HCT116 (cell line): ENCODE measurements at regions not wholly inside any gene's neighbourhood (a gene's known extent, or its start where the extent isn't known, plus 50 kb on each side); places are given as distances from the start of the nearest gene placed in this dataset.

ENCODE experiments used
- ATAC-seq: fragments of 200-7000 bp; cut with Tn5 transposase; 2 replicates; pipeline ENCODE4 v1.9.1; 2020; ENCODE audit warnings: mild to moderate bottlenecking, moderate library complexity
- BruUV-seq: library from RNA; stranded (reverse); fragments of 400-500 nt; replicated peaks from 2 replicates; lab custom pipeline; 2021; lab: Mats Ljungman, UMichigan
- CTCF ChIA-PET: fragments of 300-600 bp; sonication (Branson Sonifier 250); formaldehyde crosslinking; loops from one replicate; lab custom pipeline; 2021; ENCODE audit warnings: antibody characterized with exemption; lab: Charles Lee
- POLR2A ChIA-PET: fragments of 300-600, 350-600 bp; sonication (Branson Sonifier 250); formaldehyde crosslinking; loops from one replicate; lab custom pipeline; 2021; ENCODE audit warnings: antibody characterized with exemption; lab: Charles Lee
- RAD21 ChIA-PET, 2 experiments: fragments of 300-600 bp; sonication (Branson Sonifier 250); formaldehyde crosslinking; loops; one replicate each; lab custom pipeline; 2023; ENCODE audit warnings: low total read pairs in 2 of 2; ENCODE audit not compliant: uncharacterized antibody in 2 of 2, unreplicated experiment in 2 of 2, low non-redundant PET in 1 of 2; lab: Charles Lee
- DNase-seq: peaks from one replicate; pipeline ENCODE4 v3.0.0-alpha.2; 2010; ENCODE audit warnings: low read depth, low spot score
- H2AFZ ChIP-seq: fragments of 200-600 bp; shearing (Covaris generic), sonication (generic); 2 replicates; pipeline ENCODE4 v1.6.1; 2017; ENCODE audit warnings: low read depth, mixed run types, mixed read lengths, antibody characterized with exemption, low read length; ENCODE audit not compliant: poor library complexity, severe bottlenecking
- H3K27ac ChIP-seq: 2 replicates; pipeline ENCODE4 v1.5.1; 2012; ENCODE audit warnings: low read depth, low read length
- H3K27me3 ChIP-seq: fragments of 200-600 bp; sonication (generic); 2 replicates; pipeline ENCODE4 v1.6.1; 2016; ENCODE audit warnings: mixed run types, low read length, mixed read lengths; ENCODE audit not compliant: insufficient read depth
- H3K36me3 ChIP-seq, 2 experiments: fragments of 200-500 bp in 1 of 2; fragments of 200-600 bp in 1 of 2; sonication (Bioruptor generic) in 1 of 2; sonication (generic) in 1 of 2; 2 replicates each; pipeline versions ENCODE4 v1.5.1 to v1.6.1; 2014 to 2016; ENCODE audit warnings: low read length in 2 of 2, inconsistent platforms in 1 of 2, mixed read lengths in 1 of 2, mixed run types in 1 of 2; ENCODE audit not compliant: insufficient read depth in 2 of 2, control insufficient read depth in 1 of 2
- H3K4me1 ChIP-seq, 2 experiments: fragments of 200-600 bp in 1 of 2; sonication (generic) in 1 of 2; 2 replicates each; pipeline versions ENCODE4 v1.5.1 to v1.6.1; 2012 to 2017; ENCODE audit warnings: low read length in 2 of 2, inconsistent platforms in 1 of 2, mild to moderate bottlenecking in 1 of 2, mixed read lengths in 1 of 2, mixed run types in 1 of 2, moderate library complexity in 1 of 2; ENCODE audit not compliant: insufficient read depth in 2 of 2, control insufficient read depth in 1 of 2
- H3K4me2 ChIP-seq: fragments of 200-600 bp; sonication (generic); 2 replicates; pipeline ENCODE4 v1.6.1; 2017; ENCODE audit warnings: mixed run types, low read length, mixed read lengths
- H3K4me3 ChIP-seq, 2 experiments: fragments of 200-600 bp in 1 of 2; sonication (generic) in 1 of 2; replicated peaks in 1 of 2; 2 replicates each; pipeline ENCODE4 v1.5.1; 2011 to 2016; ENCODE audit warnings: low read length in 2 of 2, control low read depth in 1 of 2, low read depth in 1 of 2, mild to moderate bottlenecking in 1 of 2, mixed read lengths in 1 of 2, mixed run types in 1 of 2
- H3K79me2 ChIP-seq: fragments of 200-600 bp; sonication (generic); 2 replicates; pipeline ENCODE4 v1.6.1; 2017; ENCODE audit warnings: mild to moderate bottlenecking, mixed run types, low read length, moderate library complexity, mixed read lengths; ENCODE audit not compliant: insufficient read depth
- H3K9ac ChIP-seq: fragments of 200-600 bp; sonication (generic); 2 replicates; pipeline ENCODE4 v1.6.1; 2016; ENCODE audit warnings: low read length, mixed read lengths
- H3K9me2 ChIP-seq: fragments of 200-600 bp; sonication (generic), shearing (Covaris generic); 2 replicates; pipeline ENCODE4 v1.6.1; 2017; ENCODE audit warnings: mixed run types, mild to moderate bottlenecking, moderate library complexity; ENCODE audit not compliant: insufficient read depth
- H3K9me3 ChIP-seq, 2 experiments: fragments of 200-500 bp in 1 of 2; fragments of 200-600 bp in 1 of 2; sonication (Bioruptor generic) in 1 of 2; sonication (generic) in 1 of 2; 2 replicates each; pipeline ENCODE4 v1.6.1; 2014 to 2017; ENCODE audit warnings: low read length in 2 of 2, mixed read lengths in 2 of 2, inconsistent platforms in 1 of 2, low read depth in 1 of 2, mild to moderate bottlenecking in 1 of 2, mixed run types in 1 of 2, moderate library complexity in 1 of 2; ENCODE audit not compliant: control insufficient read depth in 1 of 2, insufficient read depth in 1 of 2
- H4K20me1 ChIP-seq: fragments of 200-600 bp; sonication (generic), shearing (Covaris generic); 2 replicates; pipeline ENCODE4 v1.6.1; 2017; ENCODE audit warnings: mixed run types, mild to moderate bottlenecking, moderate library complexity; ENCODE audit not compliant: insufficient read depth
- CBX3 ChIP-seq: IDR thresholded peaks from 2 replicates; pipeline ENCODE4 v1.6.1; 2012; ENCODE audit warnings: low read depth
- CEBPB ChIP-seq: IDR thresholded peaks from 2 replicates; pipeline ENCODE4 v1.6.1; 2012; ENCODE audit warnings: low read depth
- EZH2phosphoT487 ChIP-seq: fragments of 200-600 bp; IDR thresholded peaks from 2 replicates; pipeline ENCODE4 v1.6.1; 2018; ENCODE audit warnings: antibody characterized with exemption, borderline replicate concordance
- SIN3A ChIP-seq: IDR thresholded peaks from 2 replicates; pipeline ENCODE4 v1.6.1; 2012; ENCODE audit warnings: low read depth
- SP1 ChIP-seq: IDR thresholded peaks from 2 replicates; pipeline ENCODE4 v1.6.1; 2012; ENCODE audit warnings: low read depth
- TCF7L2 ChIP-seq: IDR thresholded peaks from 2 replicates; pipeline ENCODE4 v1.7.0; 2011; ENCODE audit warnings: borderline replicate concordance, inconsistent platforms; ENCODE audit not compliant: insufficient read depth, insufficient read length; ENCODE audit errors: extremely low read depth
- ZNF274 ChIP-seq: fragments of 200-500 bp; sonication (Bioruptor generic); IDR thresholded peaks from 2 replicates; pipeline ENCODE4 v1.6.1; 2014; ENCODE audit warnings: mild to moderate bottlenecking, low read depth, low read length, inconsistent platforms
- intact Hi-C: fragments of 100-400 bp; cut with micrococcal nuclease; formaldehyde crosslinking; loops from 2 replicates; pipeline ENCODE4 v1.10.0; 2022
- TF ChIP-seq, protein P1 (sequence below): IDR thresholded peaks from 2 replicates; pipeline ENCODE4 v1.6.1; 2012; ENCODE audit warnings: low read depth
- TF ChIP-seq, protein P2 (sequence below), 3 experiments: fragments of 200-600 bp in 1 of 3; sonication (generic) in 1 of 3; IDR thresholded peaks in 2 of 3; conservative IDR thresholded peaks in 1 of 3; 2 replicates each; pipeline ENCODE4 v1.5.1; 2012 to 2017; ENCODE audit warnings: low read depth in 2 of 3, low read length in 2 of 3, antibody characterized with exemption in 1 of 3, borderline replicate concordance in 1 of 3, control low read depth in 1 of 3, mild to moderate bottlenecking in 1 of 3, mixed read lengths in 1 of 3, mixed run types in 1 of 3, moderate library complexity in 1 of 3; ENCODE audit not compliant: insufficient read depth in 1 of 3

DNA sequence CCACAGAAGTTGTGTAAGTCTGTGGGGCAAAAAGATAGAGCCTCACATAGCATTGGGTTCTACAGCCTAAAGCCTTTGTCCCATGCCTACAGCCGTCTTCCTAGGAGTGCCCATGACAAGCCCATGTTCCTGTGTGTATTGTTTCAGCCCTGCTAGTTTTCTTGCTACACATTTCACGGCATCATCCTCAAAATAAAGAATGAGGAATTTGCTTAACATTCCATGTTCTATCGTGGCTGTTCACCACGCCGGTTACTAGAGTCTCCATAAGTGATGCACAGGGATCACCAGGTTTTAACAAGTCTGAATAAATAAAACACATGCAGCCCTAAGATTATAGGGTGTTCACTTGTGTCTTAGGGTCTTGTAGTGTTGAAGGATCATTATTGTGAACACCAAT, 87.4 kb upstream of the NGF start:
- no TSS peak for BruUV-seq
- Histone ChIP-seq H4K20me1 (no peaks in the 10 kb centered on the region), H3K9me2 (no peaks in the 10 kb centered on the region), H3K4me1 (peaks cover 0 to 31% of the 10 kb centered on the region in 2 experiments; a peak in 2 of 4 replicates), H3K4me3 (no peak overlapping the region), H3K79me2 (no peaks in the 10 kb centered on the region), H3K4me2 (no peak overlapping the region), H3K36me3 (no peaks in the 10 kb centered on the region), H3K9me3 (no peaks in the 10 kb centered on the region), H3K27me3 (no peaks in the 10 kb centered on the region), H2AFZ (no peak overlapping the region), H3K9ac (no peak overlapping the region), H3K27ac (no peak overlapping the region)
- RAD21 ChIA-PET, result no interaction called here
- POLR2A ChIA-PET, result no interaction called here
- no peak for TF ChIP-seq CEBPB
- TF ChIP-seq SP1, result no peak
- TF ChIP-seq ZNF274, result no peak
- TF ChIP-seq, protein P1, sequence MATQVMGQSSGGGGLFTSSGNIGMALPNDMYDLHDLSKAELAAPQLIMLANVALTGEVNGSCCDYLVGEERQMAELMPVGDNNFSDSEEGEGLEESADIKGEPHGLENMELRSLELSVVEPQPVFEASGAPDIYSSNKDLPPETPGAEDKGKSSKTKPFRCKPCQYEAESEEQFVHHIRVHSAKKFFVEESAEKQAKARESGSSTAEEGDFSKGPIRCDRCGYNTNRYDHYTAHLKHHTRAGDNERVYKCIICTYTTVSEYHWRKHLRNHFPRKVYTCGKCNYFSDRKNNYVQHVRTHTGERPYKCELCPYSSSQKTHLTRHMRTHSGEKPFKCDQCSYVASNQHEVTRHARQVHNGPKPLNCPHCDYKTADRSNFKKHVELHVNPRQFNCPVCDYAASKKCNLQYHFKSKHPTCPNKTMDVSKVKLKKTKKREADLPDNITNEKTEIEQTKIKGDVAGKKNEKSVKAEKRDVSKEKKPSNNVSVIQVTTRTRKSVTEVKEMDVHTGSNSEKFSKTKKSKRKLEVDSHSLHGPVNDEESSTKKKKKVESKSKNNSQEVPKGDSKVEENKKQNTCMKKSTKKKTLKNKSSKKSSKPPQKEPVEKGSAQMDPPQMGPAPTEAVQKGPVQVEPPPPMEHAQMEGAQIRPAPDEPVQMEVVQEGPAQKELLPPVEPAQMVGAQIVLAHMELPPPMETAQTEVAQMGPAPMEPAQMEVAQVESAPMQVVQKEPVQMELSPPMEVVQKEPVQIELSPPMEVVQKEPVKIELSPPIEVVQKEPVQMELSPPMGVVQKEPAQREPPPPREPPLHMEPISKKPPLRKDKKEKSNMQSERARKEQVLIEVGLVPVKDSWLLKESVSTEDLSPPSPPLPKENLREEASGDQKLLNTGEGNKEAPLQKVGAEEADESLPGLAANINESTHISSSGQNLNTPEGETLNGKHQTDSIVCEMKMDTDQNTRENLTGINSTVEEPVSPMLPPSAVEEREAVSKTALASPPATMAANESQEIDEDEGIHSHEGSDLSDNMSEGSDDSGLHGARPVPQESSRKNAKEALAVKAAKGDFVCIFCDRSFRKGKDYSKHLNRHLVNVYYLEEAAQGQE, result no peak
- no peak for TF ChIP-seq TCF7L2
- TF ChIP-seq SIN3A, result no peak
- no peak for TF ChIP-seq EZH2phosphoT487
- TF ChIP-seq, protein P2, sequence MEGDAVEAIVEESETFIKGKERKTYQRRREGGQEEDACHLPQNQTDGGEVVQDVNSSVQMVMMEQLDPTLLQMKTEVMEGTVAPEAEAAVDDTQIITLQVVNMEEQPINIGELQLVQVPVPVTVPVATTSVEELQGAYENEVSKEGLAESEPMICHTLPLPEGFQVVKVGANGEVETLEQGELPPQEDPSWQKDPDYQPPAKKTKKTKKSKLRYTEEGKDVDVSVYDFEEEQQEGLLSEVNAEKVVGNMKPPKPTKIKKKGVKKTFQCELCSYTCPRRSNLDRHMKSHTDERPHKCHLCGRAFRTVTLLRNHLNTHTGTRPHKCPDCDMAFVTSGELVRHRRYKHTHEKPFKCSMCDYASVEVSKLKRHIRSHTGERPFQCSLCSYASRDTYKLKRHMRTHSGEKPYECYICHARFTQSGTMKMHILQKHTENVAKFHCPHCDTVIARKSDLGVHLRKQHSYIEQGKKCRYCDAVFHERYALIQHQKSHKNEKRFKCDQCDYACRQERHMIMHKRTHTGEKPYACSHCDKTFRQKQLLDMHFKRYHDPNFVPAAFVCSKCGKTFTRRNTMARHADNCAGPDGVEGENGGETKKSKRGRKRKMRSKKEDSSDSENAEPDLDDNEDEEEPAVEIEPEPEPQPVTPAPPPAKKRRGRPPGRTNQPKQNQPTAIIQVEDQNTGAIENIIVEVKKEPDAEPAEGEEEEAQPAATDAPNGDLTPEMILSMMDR (IDR thresholded peaks at IDR 0.05 in 2 of 3, conservative IDR thresholded peaks at IDR 0.05 in 1 of 3; ENCODE audit: borderline replicate concordance in 1 of 3, insufficient read depth in 1 of 3, low read depth in 2 of 3, low read length in 2 of 3), result no peak
- no peak for TF ChIP-seq CBX3
- ATAC-seq (no peak), DNase-seq (no peak)
- intact Hi-C loops, result no loop called here
- CTCF ChIA-PET, result no interaction called here
